ENCODE measurements at regions not wholly inside any gene's neighbourhood (a gene's known extent, or its start where the extent isn't known, plus 50 kb on each side); places are given as distances from the start of the nearest gene placed in this dataset.

GRCh38 chr6:119801056-119801455 lies 451.5 kb upstream of the MAN1A1 start:
- TF ChIP-seq POLR2AphosphoS5 (IDR thresholded peaks at IDR 0.05; ENCODE audit: low read depth, low read length) (no peak), REST (IDR thresholded peaks at IDR 0.05; ENCODE audit: insufficient read depth in 1 of 2, low read depth in 2 of 2, low read length in 2 of 2) (no peak)

Data from PFSK-1 (cell line).